Left renal pelvis (tissue), 4 donors: ENCODE measurements at regions not wholly inside any gene's neighbourhood (a gene's known extent, or its start where the extent isn't known, plus 50 kb on each side); places are given as distances from the start of the nearest gene placed in this dataset.

Experiments
- DNase-seq, 4 donors: peaks; one replicate each; pipeline ENCODE4 v3.0.0-alpha.2; 2013; ENCODE audit warnings: low read depth in 4 of 4, low spot score in 3 of 4

GRCh38 chr6:165884813-165885765 is 222.0 kb upstream of the PDE10A start:
- peak; percentile 58 to 77 (median 65) for DNase-seq

GRCh38 chr6:165883851-165884640 is 221.0 kb upstream of the PDE10A start:
- DNase-seq = no peak

GRCh38 chr6:165881806-165882205 is 218.8 kb upstream of the PDE10A start:
- DNase-seq = no peak

GRCh38 chr6:165880686-165881085 is 217.6 kb upstream of the PDE10A start:
- DNase-seq = no peak

GRCh38 chr6:165877773-165878172 is 214.7 kb upstream of the PDE10A start:
- no peak for DNase-seq

GRCh38 chr6:165877192-165877591 is 214.2 kb upstream of the PDE10A start:
- no peak for DNase-seq

GRCh38 chr6:165876588-165876987 is 213.5 kb upstream of the PDE10A start:
- DNase-seq = no peak

GRCh38 chr6:165875946-165876345 is 212.9 kb upstream of the PDE10A start:
- DNase-seq = no peak

GRCh38 chr6:165873976-165874375 is 210.9 kb upstream of the PDE10A start:
- DNase-seq = no peak

- no peak for DNase-seq
These were observed 209.8 kb upstream of the PDE10A start for GRCh38 chr6:165872811-165873210.

- DNase-seq = no peak
These were observed 209.3 kb upstream of the PDE10A start for GRCh38 chr6:165872311-165872710.

GRCh38 chr6:165871571-165871970 is 208.5 kb upstream of the PDE10A start:
- no peak for DNase-seq

GRCh38 chr6:165869526-165869925 is 206.5 kb upstream of the PDE10A start:
- DNase-seq = no peak

- DNase-seq = no peak
These were observed 201.9 kb upstream of the PDE10A start for GRCh38 chr6:165864925-165865324.

- no peak for DNase-seq
These were observed 201.2 kb upstream of the PDE10A start for GRCh38 chr6:165864218-165864617.

- DNase-seq = no peak
These were observed 200.8 kb upstream of the PDE10A start for GRCh38 chr6:165863801-165864200.

- no peak for DNase-seq
These were observed 199.8 kb upstream of the PDE10A start for GRCh38 chr6:165862813-165863212.

GRCh38 chr6:165861226-165861625 is 198.2 kb upstream of the PDE10A start:
- DNase-seq = no peak

GRCh38 chr6:165858586-165858985 is 195.5 kb upstream of the PDE10A start:
- no peak for DNase-seq

- no peak for DNase-seq
These were observed 192.8 kb upstream of the PDE10A start for GRCh38 chr6:165855856-165856255.

- DNase-seq = no peak
These were observed 192.0 kb upstream of the PDE10A start for GRCh38 chr6:165854863-165855593.
